Naive B cell (primary cell): ENCODE measurements at regions not wholly inside any gene's neighbourhood (a gene's known extent, or its start where the extent isn't known, plus 50 kb on each side); places are given as distances from the start of the nearest gene placed in this dataset.

ENCODE experiments used
- ATAC-seq, 2 donors: fragments of 150-1000 bp; cut with Tn5 transposase; 2 replicates each; pipeline ENCODE4 v1.10.0; 2021; ENCODE audit warnings: low read depth in 2 of 2, mild to moderate bottlenecking in 2 of 2, moderate library complexity in 2 of 2
- DNase-seq: peaks from one replicate; pipeline ENCODE4 v3.0.0; 2022
- H3K27ac Mint-ChIP-seq, 6 donors: one replicate each; pipeline ENCODE4 v1.8.0; 2020 to 2022; ENCODE audit warnings: mild to moderate bottlenecking in 6 of 6, mixed read lengths in 6 of 6, moderate library complexity in 5 of 6, inconsistent platforms in 2 of 6
- H3K27me3 Mint-ChIP-seq, 3 donors: one replicate each; pipeline ENCODE4 v1.8.0; 2021 to 2022; ENCODE audit warnings: mixed read lengths in 3 of 3, mild to moderate bottlenecking in 1 of 3
- H3K36me3 Mint-ChIP-seq, 2 donors: one replicate each; pipeline ENCODE4 v1.8.0; 2020 to 2022; ENCODE audit warnings: mixed read lengths in 2 of 2, inconsistent platforms in 1 of 2, mild to moderate bottlenecking in 1 of 2
- H3K4me1 Mint-ChIP-seq, 3 donors: one replicate each; pipeline ENCODE4 v1.8.0; 2020 to 2022; ENCODE audit warnings: mixed read lengths in 3 of 3, inconsistent platforms in 1 of 3, mild to moderate bottlenecking in 1 of 3, moderate library complexity in 1 of 3
- H3K4me3 Mint-ChIP-seq, 8 donors: one replicate each; pipeline ENCODE4 v1.8.0; 2020 to 2022; ENCODE audit warnings: mild to moderate bottlenecking in 8 of 8, mixed read lengths in 8 of 8, moderate library complexity in 8 of 8, inconsistent platforms in 2 of 8
- H3K9me3 Mint-ChIP-seq, 7 donors: one replicate each; pipeline ENCODE4 v1.8.0; 2020 to 2022; ENCODE audit warnings: mixed read lengths in 7 of 7, mild to moderate bottlenecking in 5 of 7, inconsistent platforms in 2 of 7, moderate library complexity in 1 of 7

DNA sequence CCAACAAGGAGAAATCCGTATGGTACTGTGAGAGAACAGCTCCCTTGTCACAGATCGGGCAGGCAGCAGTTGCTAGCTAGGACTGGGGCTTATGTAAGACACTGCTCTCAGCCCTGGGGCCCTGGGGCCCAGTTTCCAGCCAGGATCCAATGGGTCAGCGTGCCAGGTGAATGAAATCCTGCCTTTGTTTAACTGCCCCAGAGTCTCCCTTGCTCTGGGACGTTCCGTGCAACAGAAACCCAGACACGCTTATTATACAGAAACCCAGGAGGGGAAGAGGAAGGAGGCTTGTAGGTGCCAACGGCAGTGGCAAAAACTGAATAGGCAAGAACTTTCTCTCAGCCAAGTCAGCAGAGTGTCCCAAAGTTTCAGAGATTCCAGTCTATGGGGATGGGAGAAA, 110.6 kb downstream of the DIO2 start:
- DNase-seq, result no peak
- no peak for ATAC-seq
- Mint-ChIP-seq H3K9me3 (peaks cover 0 to 5% (median 3%) of the 10 kb centered on the region in 7 donors), H3K36me3 (no peaks in the 10 kb centered on the region), H3K27me3 (no peaks in the 10 kb centered on the region), H3K27ac (no peak overlapping the region), H3K4me3 (no peak overlapping the region), H3K4me1 (no peaks in the 10 kb centered on the region)

DNA sequence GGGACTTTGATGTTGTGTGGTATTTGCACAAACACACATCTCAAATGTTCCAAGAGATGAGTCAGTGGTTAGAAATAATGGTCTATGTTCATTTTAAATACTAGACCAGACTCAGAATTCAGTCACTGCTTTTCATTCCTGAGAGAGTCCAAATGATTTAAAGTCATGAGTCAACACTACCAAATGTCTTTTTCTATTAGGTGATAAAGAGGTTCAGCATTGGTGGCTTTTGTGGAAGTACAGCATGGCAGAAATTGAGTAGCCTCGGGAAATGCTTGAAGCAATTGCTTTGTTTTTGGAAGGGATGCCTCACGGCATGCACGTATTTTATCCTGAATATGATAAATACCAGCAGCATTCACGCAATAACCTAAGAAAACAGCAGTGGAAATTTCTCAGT, 115.7 kb downstream of the DIO2 start:
- no peak overlapping the region for H3K4me3 Mint-ChIP-seq
- no peaks in the 10 kb centered on the region for H3K36me3 Mint-ChIP-seq
- no peak overlapping the region for H3K27ac Mint-ChIP-seq
- H3K9me3 Mint-ChIP-seq, result peaks cover 0 to 5% (median 3%) of the 10 kb centered on the region in 7 donors
- ATAC-seq (no peak), DNase-seq (no peak)
- no peaks in the 10 kb centered on the region for H3K27me3 Mint-ChIP-seq
- H3K4me1 Mint-ChIP-seq, result no peaks in the 10 kb centered on the region

DNA sequence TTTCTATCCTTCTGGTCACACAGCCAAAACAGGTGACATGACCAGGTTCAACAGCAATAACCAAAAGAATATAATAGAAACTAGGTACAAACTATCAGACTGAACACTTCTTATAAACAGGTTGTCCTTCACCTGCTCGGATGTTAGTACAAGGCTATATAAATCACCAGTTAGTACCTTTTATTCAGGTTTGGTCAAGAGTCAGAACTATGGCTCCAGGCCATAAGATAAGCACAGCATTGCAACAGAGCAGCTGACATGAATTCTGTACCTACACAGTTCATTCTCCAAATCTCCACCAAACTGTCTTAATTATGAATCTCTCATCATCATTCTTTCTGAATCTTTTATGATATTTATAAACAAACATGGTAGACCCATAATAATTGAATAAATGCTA, 123.9 kb downstream of the DIO2 start:
- Mint-ChIP-seq H3K27ac (no peak overlapping the region), H3K4me1 (no peaks in the 10 kb centered on the region), H3K9me3 (peaks cover 0 to 9% (median 2%) of the 10 kb centered on the region in 7 donors), H3K4me3 (no peak overlapping the region), H3K36me3 (no peaks in the 10 kb centered on the region), H3K27me3 (no peaks in the 10 kb centered on the region)
- no peak for ATAC-seq
- DNase-seq, result no peak

DNA sequence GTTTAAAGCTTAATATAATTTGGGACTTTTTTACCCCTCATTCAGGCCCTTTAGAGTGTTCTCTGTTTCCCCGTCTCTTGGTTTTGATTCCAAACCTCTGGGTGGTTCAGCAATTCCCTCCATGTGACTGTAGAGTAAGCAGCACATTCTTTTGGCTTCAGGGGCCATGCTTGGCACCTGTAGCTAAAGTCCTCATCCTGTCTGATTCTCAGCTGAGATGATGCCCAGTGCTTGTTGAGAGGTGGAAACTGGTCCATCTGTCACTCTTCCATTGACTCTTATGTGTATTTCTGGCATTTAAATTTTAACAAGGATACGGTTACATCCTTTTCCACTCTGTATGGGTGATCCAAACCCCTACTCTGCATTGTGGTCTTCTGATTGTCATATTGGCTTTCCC, 127.1 kb downstream of the DIO2 start:
- Mint-ChIP-seq H3K36me3 (no peaks in the 10 kb centered on the region), H3K27me3 (no peaks in the 10 kb centered on the region), H3K9me3 (peaks cover 0 to 9% (median 6%) of the 10 kb centered on the region in 7 donors), H3K4me3 (no peak overlapping the region), H3K4me1 (no peaks in the 10 kb centered on the region), H3K27ac (no peak overlapping the region)
- ATAC-seq (no peak), DNase-seq (no peak)

DNA sequence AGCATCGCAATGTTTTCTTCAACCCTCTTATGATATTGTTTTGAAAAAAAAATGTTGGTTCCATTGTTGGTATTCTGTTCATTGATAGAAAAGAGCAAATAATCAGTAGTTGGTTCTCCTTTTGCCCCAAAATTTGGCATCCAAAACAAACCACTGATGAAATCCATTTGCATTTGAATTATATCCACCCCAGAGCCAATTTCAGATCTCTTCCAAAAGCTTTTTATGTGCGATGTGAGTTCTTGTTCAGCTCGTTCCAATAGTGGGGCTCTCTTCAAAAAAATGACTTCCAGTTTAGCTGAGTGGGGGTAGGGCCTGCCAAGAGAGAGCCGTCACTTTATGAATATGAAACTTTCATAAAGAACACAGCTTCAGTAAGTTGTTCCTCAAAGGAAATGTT, 130.7 kb downstream of the DIO2 start:
- Mint-ChIP-seq H3K4me3 (no peak overlapping the region), H3K4me1 (no peaks in the 10 kb centered on the region), H3K27me3 (no peaks in the 10 kb centered on the region), H3K9me3 (peaks cover 0 to 9% (median 8%) of the 10 kb centered on the region in 7 donors), H3K27ac (no peak overlapping the region), H3K36me3 (no peaks in the 10 kb centered on the region)
- ATAC-seq (no peak), DNase-seq (no peak)

DNA sequence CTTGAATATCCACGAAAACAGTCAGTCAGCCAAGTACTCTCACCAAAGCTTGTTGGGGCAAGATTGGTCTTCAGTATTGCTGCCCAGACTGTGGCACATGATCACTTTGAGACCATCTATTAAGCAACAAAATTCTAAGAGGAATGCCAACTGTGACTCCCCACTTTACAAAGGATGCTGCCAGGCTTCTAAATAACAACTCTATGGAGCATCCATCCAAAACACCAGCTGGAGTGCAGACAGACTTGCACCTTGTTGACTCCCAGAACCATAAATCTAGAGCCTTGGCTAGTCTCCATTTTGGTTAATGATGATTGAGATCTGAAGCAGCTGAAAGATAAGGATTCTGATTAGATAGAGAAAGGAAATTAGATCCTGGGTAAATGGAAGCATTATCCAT, 132.8 kb downstream of the DIO2 start:
- Mint-ChIP-seq H3K4me3 (no peak overlapping the region), H3K9me3 (peaks cover 3 to 11% (median 7%) of the 10 kb centered on the region in 7 donors)

DNA sequence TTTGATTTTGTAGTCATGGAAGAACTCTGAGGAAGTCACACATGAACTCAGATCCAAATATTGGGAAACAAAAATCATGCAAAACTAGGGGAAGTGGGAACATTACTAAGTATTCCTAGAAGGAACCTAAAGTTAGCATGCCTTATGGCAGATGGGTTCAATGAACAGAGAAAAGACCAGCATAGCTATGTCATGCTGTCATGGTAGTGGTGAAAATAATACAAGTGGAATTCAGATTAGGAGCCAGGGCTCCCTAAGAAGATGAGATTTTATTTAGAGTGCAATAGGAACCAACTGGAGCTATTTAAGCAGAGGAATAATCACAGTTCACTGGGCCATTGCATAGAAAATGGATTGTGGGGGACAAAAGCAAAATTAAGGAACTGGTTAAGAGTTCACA, 134.0 kb downstream of the DIO2 start:
- Mint-ChIP-seq H3K9me3 (peaks cover 5 to 23% (median 10%) of the 10 kb centered on the region in 7 donors), H3K4me1 (no peaks in the 10 kb centered on the region), H3K4me3 (no peak overlapping the region), H3K27me3 (no peaks in the 10 kb centered on the region), H3K27ac (no peak overlapping the region), H3K36me3 (peaks cover 0 to 5% of the 10 kb centered on the region in 2 donors)
- ATAC-seq, result no peak
- DNase-seq, result no peak

More for the DNA sequence above, 132.8 kb downstream of the DIO2 start:
- no peaks in the 10 kb centered on the region for H3K36me3 Mint-ChIP-seq
- DNase-seq, result no peak
- H3K27me3 Mint-ChIP-seq, result no peaks in the 10 kb centered on the region
- no peak overlapping the region for H3K27ac Mint-ChIP-seq
- no peaks in the 10 kb centered on the region for H3K4me1 Mint-ChIP-seq
- no peak for ATAC-seq

DNA sequence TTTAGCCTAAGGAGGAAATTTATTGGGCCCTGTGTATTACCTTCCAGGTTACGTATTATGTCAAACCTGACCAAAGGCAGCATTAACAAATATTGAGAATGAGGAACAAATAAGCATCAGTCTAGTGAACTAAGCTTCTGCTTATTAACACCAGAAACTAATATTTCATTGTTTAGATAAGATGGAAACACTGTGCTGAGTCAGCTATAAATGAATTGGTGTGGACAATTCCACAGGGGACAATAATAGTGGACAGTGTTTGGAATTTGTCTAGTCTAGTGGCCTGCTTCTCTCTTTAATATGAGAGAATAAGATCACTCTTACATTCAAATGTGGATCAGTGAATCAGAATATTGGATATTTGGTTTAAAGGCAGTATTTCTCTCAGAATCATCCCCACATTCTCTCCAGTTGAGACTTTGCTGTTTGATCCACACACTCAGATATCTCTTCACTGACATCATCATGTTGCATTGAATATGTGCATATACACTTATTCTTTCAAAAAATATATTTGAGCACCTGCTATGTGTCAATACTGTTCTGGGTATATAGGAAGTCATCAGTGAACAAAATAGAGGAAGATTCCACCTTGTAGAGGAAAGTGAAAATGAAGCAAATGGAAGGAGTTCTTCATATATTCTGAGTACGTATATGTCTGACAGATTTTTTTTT, 136.3 kb downstream of the DIO2 start:
- Mint-ChIP-seq H3K27ac (no peak overlapping the region), H3K36me3 (peaks cover 0 to 5% of the 10 kb centered on the region in 2 donors), H3K4me3 (no peak overlapping the region), H3K9me3 (peaks cover 4 to 44% (median 17%) of the 10 kb centered on the region in 7 donors), H3K4me1 (no peaks in the 10 kb centered on the region), H3K27me3 (no peaks in the 10 kb centered on the region)
- ATAC-seq (no peak), DNase-seq (no peak)

DNA sequence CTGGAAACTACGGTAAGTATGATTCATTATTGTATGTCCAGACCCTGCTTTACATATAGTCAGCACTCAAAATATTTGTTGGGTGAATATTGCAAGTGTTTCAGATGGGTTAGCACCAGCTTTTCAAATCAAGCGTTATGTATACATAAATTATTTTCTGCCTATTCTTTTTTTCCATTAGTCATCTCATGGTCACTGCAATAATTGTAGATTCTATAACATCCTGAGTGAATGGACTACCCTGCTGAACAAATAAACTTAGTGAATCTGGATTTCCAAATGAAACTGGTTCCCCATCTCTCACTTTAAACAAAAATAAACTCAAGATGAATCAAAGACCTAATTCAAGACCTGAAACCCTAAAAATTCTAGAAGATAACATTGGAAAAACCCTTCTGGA, 152.3 kb downstream of the DIO2 start:
- H3K4me1 Mint-ChIP-seq, result no peaks in the 10 kb centered on the region
- peaks cover 0 to 4% (median 0%) of the 10 kb centered on the region in 7 donors for H3K9me3 Mint-ChIP-seq
- no peaks in the 10 kb centered on the region for H3K36me3 Mint-ChIP-seq
- no peaks in the 10 kb centered on the region for H3K27me3 Mint-ChIP-seq
- DNase-seq, result no peak
- no peak for ATAC-seq
- no peak overlapping the region for H3K4me3 Mint-ChIP-seq
- H3K27ac Mint-ChIP-seq, result no peak overlapping the region

DNA sequence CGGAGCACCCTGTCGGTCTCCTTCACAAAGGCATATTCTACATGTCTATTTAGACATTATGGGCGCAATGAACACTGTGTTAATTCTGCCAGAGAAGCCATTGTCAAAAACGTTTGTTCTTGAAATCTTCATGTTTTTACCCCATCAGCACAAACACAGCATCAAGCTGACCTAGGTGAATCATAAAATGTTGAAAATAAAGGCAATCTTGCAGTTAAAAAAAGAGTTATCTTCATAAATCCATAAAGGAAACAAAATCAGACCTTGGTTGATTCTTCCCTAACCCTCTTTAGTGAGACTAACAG, 154.9 kb downstream of the DIO2 start:
- Mint-ChIP-seq H3K9me3 (peaks cover 0 to 16% (median 0%) of the 10 kb centered on the region in 7 donors), H3K4me1 (no peaks in the 10 kb centered on the region), H3K36me3 (no peaks in the 10 kb centered on the region), H3K27me3 (no peaks in the 10 kb centered on the region), H3K4me3 (no peak overlapping the region), H3K27ac (no peak overlapping the region)
- ATAC-seq (no peak), DNase-seq (no peak)

DNA sequence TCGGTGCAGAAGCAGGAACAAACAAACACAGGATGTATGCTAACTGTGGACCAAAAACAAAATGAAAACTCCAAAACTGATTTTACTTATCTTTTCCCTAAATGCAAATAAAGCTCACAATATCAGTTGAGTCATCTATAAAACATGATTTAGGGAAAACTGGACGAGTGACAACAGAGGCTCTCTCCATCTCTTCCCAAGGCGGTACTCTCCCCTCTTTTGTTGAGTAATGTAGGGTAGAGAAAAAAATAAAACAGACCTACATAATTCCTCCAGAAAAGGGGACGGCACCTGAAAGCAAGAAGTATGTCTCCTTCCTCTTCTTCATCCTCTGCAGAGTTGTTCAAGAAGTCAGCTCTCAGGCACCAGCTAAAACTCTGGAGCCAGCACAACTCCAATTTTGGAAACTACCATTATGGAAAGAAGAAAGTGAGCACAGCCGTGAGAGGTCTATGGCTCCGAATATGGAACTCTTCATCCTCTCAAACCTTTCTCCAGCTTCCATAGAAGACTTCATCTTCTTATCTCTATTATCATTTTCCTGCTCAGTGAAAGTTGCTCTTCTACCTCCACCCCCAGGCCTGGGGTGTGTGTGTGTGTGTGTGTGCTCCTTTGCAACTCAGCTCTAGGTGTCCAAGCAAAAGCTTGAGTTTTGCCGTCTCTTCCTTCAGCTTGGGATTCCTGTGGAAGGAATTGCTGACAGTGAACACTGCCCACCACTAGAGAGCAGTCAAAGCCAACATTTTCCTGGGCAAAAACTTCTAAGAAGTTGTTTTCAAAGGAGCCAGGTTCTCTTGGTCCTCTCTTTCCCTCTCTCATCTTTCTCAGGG, 155.4 kb downstream of the DIO2 start:
- no peak overlapping the region for H3K27ac Mint-ChIP-seq

DNA sequence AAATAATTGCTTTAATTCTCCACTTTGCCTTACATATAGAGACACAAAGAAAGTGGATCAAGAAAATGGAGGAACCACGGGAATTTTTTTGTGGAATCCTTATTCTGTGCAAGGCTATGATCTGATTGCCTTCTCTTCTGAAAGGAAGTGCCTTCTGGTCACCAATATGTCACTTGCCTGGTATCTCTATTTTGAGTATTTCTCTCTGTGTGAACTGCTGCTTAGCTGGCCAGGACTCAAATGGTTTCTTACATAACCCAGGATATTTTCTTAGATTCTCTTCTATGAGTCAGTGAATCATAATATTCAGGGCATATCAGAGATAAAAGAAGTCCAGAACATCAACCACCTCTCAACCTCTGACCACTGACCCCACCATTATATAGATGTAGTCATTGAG, 156.1 kb downstream of the DIO2 start:
- Mint-ChIP-seq H3K27ac (no peak overlapping the region), H3K36me3 (no peaks in the 10 kb centered on the region), H3K4me3 (no peak overlapping the region), H3K9me3 (peaks cover 0 to 24% (median 0%) of the 10 kb centered on the region in 7 donors), H3K27me3 (no peaks in the 10 kb centered on the region), H3K4me1 (no peaks in the 10 kb centered on the region)
- DNase-seq (no peak), ATAC-seq (no peak)

More for the DNA sequence above, 155.4 kb downstream of the DIO2 start:
- Mint-ChIP-seq H3K36me3 (no peaks in the 10 kb centered on the region), H3K9me3 (peaks cover 0 to 17% (median 0%) of the 10 kb centered on the region in 7 donors), H3K4me3 (no peak overlapping the region), H3K4me1 (no peaks in the 10 kb centered on the region), H3K27me3 (no peaks in the 10 kb centered on the region)
- DNase-seq, result no peak
- ATAC-seq, result no peak

DNA sequence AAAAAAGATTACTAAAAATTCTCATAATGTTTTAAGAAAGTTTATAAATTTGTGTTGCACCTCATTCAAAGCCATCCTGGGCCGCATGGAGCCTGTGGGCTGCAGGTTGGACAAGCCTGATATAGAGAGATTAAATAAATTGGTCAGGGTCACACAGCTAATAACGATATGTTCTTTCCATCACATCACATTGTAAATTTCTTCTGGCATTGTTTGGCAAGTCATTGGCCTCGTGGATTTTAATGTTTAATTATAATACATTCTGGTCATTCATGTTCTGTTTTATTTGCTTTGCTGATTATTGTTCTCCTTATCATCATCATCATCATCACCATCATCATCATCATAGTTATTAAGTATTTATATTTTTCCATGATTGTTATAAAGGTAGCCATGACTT, 157.3 kb downstream of the DIO2 start:
- ATAC-seq (no peak), DNase-seq (no peak)
- Mint-ChIP-seq H3K27ac (no peak overlapping the region), H3K4me1 (no peaks in the 10 kb centered on the region), H3K4me3 (no peak overlapping the region), H3K9me3 (peaks cover 0 to 24% (median 0%) of the 10 kb centered on the region in 7 donors), H3K27me3 (no peaks in the 10 kb centered on the region), H3K36me3 (no peaks in the 10 kb centered on the region)

DNA sequence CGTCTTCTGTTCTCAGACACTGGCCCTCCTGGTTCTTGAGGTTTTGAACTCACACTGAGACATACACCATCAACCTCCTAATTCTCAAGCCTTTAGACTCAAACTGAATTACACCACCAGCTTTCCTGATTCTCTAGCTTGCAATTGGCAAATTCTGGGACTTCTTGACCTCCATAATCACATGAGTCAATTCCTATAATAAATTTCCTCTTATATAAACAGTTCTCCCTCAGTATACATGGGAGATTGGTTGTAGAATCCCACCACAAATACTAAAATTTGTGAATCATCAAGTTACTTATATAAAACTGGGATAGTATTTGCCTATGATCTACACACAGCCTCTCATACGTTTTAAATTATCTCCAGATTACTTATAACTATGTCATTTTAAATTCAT, 162.2 kb downstream of the DIO2 start:
- ATAC-seq, result no peak
- no peaks in the 10 kb centered on the region for H3K4me1 Mint-ChIP-seq

More for the DNA sequence above, 162.2 kb downstream of the DIO2 start:
- Mint-ChIP-seq H3K36me3 (no peaks in the 10 kb centered on the region), H3K27ac (no peak overlapping the region), H3K27me3 (no peaks in the 10 kb centered on the region), H3K4me3 (no peak overlapping the region), H3K9me3 (peaks cover 0 to 32% (median 0%) of the 10 kb centered on the region in 7 donors)
- no peak for DNase-seq
